Thyroid gland (tissue), 4 donors: ENCODE measurements at regions not wholly inside any gene's neighbourhood (a gene's known extent, or its start where the extent isn't known, plus 50 kb on each side); places are given as distances from the start of the nearest gene placed in this dataset.

Source experiments
- DNase-seq, 2 donors: peaks; one replicate each; pipeline ENCODE4 v3.0.0-alpha.2; 2019
- H3K27ac ChIP-seq, 3 donors: fragments of 200-600 bp; sonication (generic); 1 replicate in 2 of 3; 2 replicates in 1 of 3; pipeline ENCODE4 v1.5.1; 2016 to 2019; ENCODE audit warnings: mild to moderate bottlenecking in 1 of 3, moderate library complexity in 1 of 3
- H3K27me3 ChIP-seq: fragments of 200-600 bp; sonication (generic); one replicate; pipeline ENCODE4 v1.5.1; 2019
- H3K36me3 ChIP-seq, 2 donors: fragments of 200-600 bp; sonication (generic); one replicate each; pipeline ENCODE4 v1.5.1; 2016 to 2019
- H3K4me1 ChIP-seq, 2 donors: fragments of 200-600 bp; sonication (generic); one replicate each; pipeline ENCODE4 v1.5.1; 2017 to 2019
- H3K4me3 ChIP-seq, 3 donors: fragments of 200-600 bp; sonication (generic); replicated peaks in 1 of 3; 1 replicate in 2 of 3; 2 replicates in 1 of 3; pipeline ENCODE4 v1.5.1; 2016; ENCODE audit warnings: mild to moderate bottlenecking in 1 of 3
- H3K9me3 ChIP-seq: fragments of 200-600 bp; sonication (generic); one replicate; pipeline ENCODE4 v1.5.1; 2017
- CTCF ChIP-seq, 6 experiments: fragments of 200-600 bp in 3 of 6; fragments of 450-650 bp in 3 of 6; sonication (generic) in 3 of 6; IDR thresholded peaks; one replicate each; pipeline ENCODE4 v1.5.1; 2016 to 2019; ENCODE audit warnings: antibody characterized with exemption in 6 of 6, mild to moderate bottlenecking in 2 of 6, inconsistent platforms in 1 of 6, moderate library complexity in 1 of 6
- POLR2A ChIP-seq, 2 donors: fragments of 450-650 bp; IDR thresholded peaks; one replicate each; pipeline ENCODE4 v1.6.1; 2017; ENCODE audit warnings: antibody characterized with exemption in 2 of 2, mild to moderate bottlenecking in 2 of 2, moderate library complexity in 1 of 2
- WGBS, 2 donors: methylation state at CpG; one replicate each; pipeline ENCODE4 v1.1.5; 2017; 5-methylcytosine and 5-hydroxymethylcytosine counted together
- intact Hi-C: fragments of 100-400 bp; cut with DNase I; formaldehyde crosslinking; loops from one replicate; pipeline ENCODE4 v1.15.1; 2023

- intact Hi-C loops, result no loop called here
Measured at GRCh38 chr10:89966211-89966610, 264.8 kb downstream of the KIF20B start.

GRCh38 chr10:89973326-89973725 lies 271.9 kb downstream of the KIF20B start:
- WGBS, 2 donors, result 54 to 59% methylated on average over 2 of the region's 2 CpGs
- intact Hi-C loops, result no loop called here
- H3K36me3 ChIP-seq, result no peaks in the 10 kb centered on the region
- H3K9me3 ChIP-seq, result no peaks in the 10 kb centered on the region
- H3K4me3 ChIP-seq, result no peak overlapping the region
- H3K27me3 ChIP-seq, result no peaks in the 10 kb centered on the region
- H3K4me1 ChIP-seq, result no peaks in the 10 kb centered on the region
- DNase-seq, result no peak
- H3K27ac ChIP-seq, result no peak overlapping the region
- TF ChIP-seq CTCF (IDR thresholded peaks at IDR 0.05) (no peak), POLR2A (IDR thresholded peaks at IDR 0.05) (no peak)

More at GRCh38 chr10:89966211-89966610, 264.8 kb downstream of the KIF20B start:
- H3K27me3 ChIP-seq, result no peaks in the 10 kb centered on the region
- no peak for DNase-seq
- no peaks in the 10 kb centered on the region for H3K4me1 ChIP-seq
- H3K9me3 ChIP-seq, result no peaks in the 10 kb centered on the region
- no peak overlapping the region for H3K4me3 ChIP-seq
- 41 to 57% methylated on average over 1 of the region's 1 CpG for WGBS, 2 donors
- no peaks in the 10 kb centered on the region for H3K36me3 ChIP-seq
- TF ChIP-seq CTCF (IDR thresholded peaks at IDR 0.05) (no peak), POLR2A (IDR thresholded peaks at IDR 0.05) (no peak)
- H3K27ac ChIP-seq, result no peak overlapping the region

GRCh38 chr10:89975071-89975470 lies 273.7 kb downstream of the KIF20B start:
- no peak for TF ChIP-seq CTCF (IDR thresholded peaks at IDR 0.05)
- TF ChIP-seq POLR2A (IDR thresholded peaks at IDR 0.05), result no peak
- 48 to 65% methylated on average over 2 of the region's 2 CpGs for WGBS, 2 donors
- H3K4me1 ChIP-seq, result no peaks in the 10 kb centered on the region
- H3K4me3 ChIP-seq, result no peak overlapping the region
- no peaks in the 10 kb centered on the region for H3K27me3 ChIP-seq
- H3K27ac ChIP-seq, result no peak overlapping the region
- no peaks in the 10 kb centered on the region for H3K36me3 ChIP-seq
- DNase-seq, result no peak
- H3K9me3 ChIP-seq, result no peaks in the 10 kb centered on the region
- intact Hi-C loops, result no loop called here

- H3K36me3 ChIP-seq, result no peaks in the 10 kb centered on the region
- intact Hi-C loops, result no loop called here
- no peak overlapping the region for H3K4me3 ChIP-seq
- no peaks in the 10 kb centered on the region for H3K4me1 ChIP-seq
- DNase-seq, result no peak
- no peak for TF ChIP-seq CTCF (IDR thresholded peaks at IDR 0.05)
- TF ChIP-seq POLR2A (IDR thresholded peaks at IDR 0.05), result no peak
- no peaks in the 10 kb centered on the region for H3K9me3 ChIP-seq
- H3K27me3 ChIP-seq, result no peaks in the 10 kb centered on the region
- WGBS, 2 donors, result 54 to 75% methylated on average over 2 of the region's 2 CpGs
- H3K27ac ChIP-seq, result no peak overlapping the region
Measured at GRCh38 chr10:89975771-89976170, 274.4 kb downstream of the KIF20B start.

GRCh38 chr10:89978081-89978480 lies 276.7 kb downstream of the KIF20B start:
- TF ChIP-seq POLR2A (IDR thresholded peaks at IDR 0.05) (no peak), CTCF (IDR thresholded peaks at IDR 0.05) (no peak)
- Histone ChIP-seq H3K9me3 (no peaks in the 10 kb centered on the region), H3K4me1 (no peaks in the 10 kb centered on the region), H3K4me3 (no peak overlapping the region), H3K27ac (no peak overlapping the region), H3K27me3 (no peaks in the 10 kb centered on the region), H3K36me3 (no peaks in the 10 kb centered on the region)
- DNase-seq, result no peak
- WGBS, 2 donors, result 56 to 69% methylated on average over 1 of the region's 1 CpG
- intact Hi-C loops, result no loop called here
